H1 (cell line): ENCODE measurements at regions not wholly inside any gene's neighbourhood (a gene's known extent, or its start where the extent isn't known, plus 50 kb on each side); places are given as distances from the start of the nearest gene placed in this dataset.

ENCODE experiments used
- CTCF ChIA-PET: fragments of 300-600 bp; sonication (Branson Sonifier 250); formaldehyde crosslinking; loops from one replicate; lab custom pipeline; 2021; ENCODE audit not compliant: partially characterized antibody; lab: Charles Lee
- POLR2A ChIA-PET: fragments of 300-600 bp; sonication (Branson Sonifier 250); formaldehyde crosslinking; loops from one replicate; lab custom pipeline; 2021; ENCODE audit warnings: inconsistent platforms; ENCODE audit not compliant: partially characterized antibody; lab: Charles Lee
- DNase-seq, 2 experiments: peaks; one replicate each; pipeline versions ENCODE4 v3.0.0 to v3.0.0-alpha.2; 2010 to 2022; ENCODE audit warnings: low spot score in 2 of 2, low read depth in 1 of 2, mixed read lengths in 1 of 2
- FAIRE-seq: peaks from 2 replicates; lab custom pipeline; 2011; peaks lifted over from hg19 to GRCh38; lab: Jason Lieb, UNC
- H2AFZ ChIP-seq: 2 replicates; pipeline ENCODE4 v1.8.1; 2012; ENCODE audit warnings: low read length, inconsistent platforms
- H2AK5ac ChIP-seq: 2 replicates; pipeline ENCODE4 v1.6.1; 2013; ENCODE audit warnings: low read depth, low read length
- H2BK120ac ChIP-seq: replicated peaks from 2 replicates; pipeline ENCODE3; 2013; ENCODE audit warnings: low read depth, low read length, inconsistent platforms
- H2BK12ac ChIP-seq: 2 replicates; pipeline ENCODE4 v1.6.1; 2013; ENCODE audit warnings: low read depth, low read length
- H2BK15ac ChIP-seq: 2 replicates; pipeline ENCODE4 v1.6.1; 2013; ENCODE audit warnings: low read length
- H2BK20ac ChIP-seq: 2 replicates; pipeline ENCODE4 v1.6.1; 2013; ENCODE audit warnings: low read length
- H2BK5ac ChIP-seq: 2 replicates; pipeline ENCODE4 v1.6.1; 2013; ENCODE audit warnings: low read depth, low read length
- H3K14ac ChIP-seq: 2 replicates; pipeline ENCODE4 v1.6.1; 2013; ENCODE audit warnings: inconsistent platforms; ENCODE audit not compliant: insufficient read length
- H3K18ac ChIP-seq: 2 replicates; pipeline ENCODE4 v1.6.1; 2013; ENCODE audit warnings: low read length; ENCODE audit errors: extremely low read depth
- H3K23ac ChIP-seq: 2 replicates; pipeline ENCODE4 v1.6.1; 2013; ENCODE audit warnings: inconsistent platforms; ENCODE audit not compliant: insufficient read length
- H3K23me2 ChIP-seq: 2 replicates; pipeline ENCODE4 v1.6.1; 2013; ENCODE audit warnings: low read depth, low read length
- H3K27ac ChIP-seq: 2 replicates; pipeline ENCODE4 v1.6.1; 2011; ENCODE audit warnings: low read depth, low read length, inconsistent platforms
- H3K27me3 ChIP-seq, 4 experiments: replicated peaks in 1 of 4; 1 replicate in 1 of 4; 2 replicates in 3 of 4; pipeline versions ENCODE4 v1.6.1 to v1.8.1; 2011 to 2013; ENCODE audit warnings: low read length in 3 of 4, mild to moderate bottlenecking in 3 of 4, inconsistent platforms in 2 of 4, mixed read lengths in 2 of 4, moderate library complexity in 1 of 4; ENCODE audit not compliant: control insufficient read depth in 3 of 4, insufficient read depth in 3 of 4; ENCODE audit errors: extremely low read depth in 1 of 4
- H3K36me3 ChIP-seq, 4 experiments: 2 replicates each; pipeline versions ENCODE4 v1.6.1 to v1.8.1; 2011 to 2013; ENCODE audit warnings: mild to moderate bottlenecking in 4 of 4, low read length in 3 of 4, moderate library complexity in 2 of 4, control low read depth in 1 of 4, inconsistent platforms in 1 of 4; ENCODE audit not compliant: insufficient read depth in 4 of 4, control insufficient read depth in 2 of 4
- H3K4ac ChIP-seq: replicated peaks from 2 replicates; pipeline ENCODE3; 2013; ENCODE audit warnings: low read length, low read depth, mixed read lengths, inconsistent platforms; ENCODE audit not compliant: insufficient read length
- H3K4me1 ChIP-seq, 4 experiments: replicated peaks in 1 of 4; 1 replicate in 1 of 4; 2 replicates in 3 of 4; pipeline versions ENCODE4 v1.6.1 to v1.8.1; 2011 to 2013; ENCODE audit warnings: low read length in 3 of 4, inconsistent platforms in 2 of 4, mixed read lengths in 1 of 4; ENCODE audit not compliant: insufficient read depth in 4 of 4, control insufficient read depth in 3 of 4
- H3K4me2 ChIP-seq, 2 experiments: 2 replicates each; pipeline versions ENCODE4 v1.6.1 to v1.8.1; 2011 to 2013; ENCODE audit warnings: low read depth in 2 of 2, low read length in 2 of 2, control low read depth in 1 of 2, inconsistent platforms in 1 of 2, mild to moderate bottlenecking in 1 of 2; ENCODE audit not compliant: insufficient read depth in 1 of 2
- H3K4me3 ChIP-seq, 4 experiments: fragments of 200-600, 300-600 bp in 1 of 4; sonication (generic), shearing (Covaris generic), sonication (Bioruptor Twin) in 1 of 4; 2 replicates each; pipeline versions ENCODE4 v1.5.1 to v1.8.1; 2011 to 2016; ENCODE audit warnings: low read length in 4 of 4, low read depth in 3 of 4, control low read depth in 2 of 4, inconsistent platforms in 2 of 4, mild to moderate bottlenecking in 2 of 4, mixed read lengths in 1 of 4, moderate library complexity in 1 of 4; ENCODE audit not compliant: insufficient read depth in 2 of 4; ENCODE audit errors: extremely low read depth in 1 of 4
- H3K56ac ChIP-seq: replicated peaks from 2 replicates; pipeline ENCODE3; 2013; ENCODE audit warnings: low read depth, mild to moderate bottlenecking, mixed read lengths, low read length, inconsistent platforms; ENCODE audit not compliant: insufficient read length
- H3K79me1 ChIP-seq: 2 replicates; pipeline ENCODE4 v1.6.1; 2013; ENCODE audit warnings: low read depth, low read length, control low read depth
- H3K79me2 ChIP-seq, 2 experiments: 2 replicates each; pipeline versions ENCODE4 v1.6.1 to v1.8.1; 2012 to 2013; ENCODE audit warnings: low read length in 2 of 2, mild to moderate bottlenecking in 2 of 2, inconsistent platforms in 1 of 2; ENCODE audit not compliant: insufficient read depth in 2 of 2, control insufficient read depth in 1 of 2
- H3K9ac ChIP-seq, 4 experiments: replicated peaks in 1 of 4; 1 replicate in 1 of 4; 2 replicates in 3 of 4; pipeline versions ENCODE4 v1.6.1 to v1.8.1; 2011 to 2013; ENCODE audit warnings: low read depth in 3 of 4, low read length in 3 of 4, control low read depth in 2 of 4, mild to moderate bottlenecking in 2 of 4, moderate library complexity in 2 of 4, inconsistent platforms in 1 of 4; ENCODE audit errors: extremely low read depth in 1 of 4
- H3K9me3 ChIP-seq, 2 experiments: 2 replicates each; pipeline versions ENCODE4 v1.6.1 to v1.8.1; 2012 to 2013; ENCODE audit warnings: mild to moderate bottlenecking in 2 of 2, moderate library complexity in 2 of 2, control low read depth in 1 of 2, inconsistent platforms in 1 of 2, low read depth in 1 of 2, low read length in 1 of 2, mixed read lengths in 1 of 2; ENCODE audit not compliant: insufficient read depth in 2 of 2
- H4K20me1 ChIP-seq, 2 experiments: replicated peaks in 1 of 2; 2 replicates each; pipeline versions ENCODE3 to v1.8.1; 2011 to 2013; ENCODE audit warnings: inconsistent platforms in 2 of 2, low read length in 2 of 2, mild to moderate bottlenecking in 1 of 2; ENCODE audit not compliant: insufficient read depth in 2 of 2, control insufficient read depth in 1 of 2
- H4K5ac ChIP-seq: 2 replicates; pipeline ENCODE4 v1.6.1; 2013; ENCODE audit warnings: low read length, low read depth, mixed read lengths, inconsistent platforms; ENCODE audit not compliant: insufficient read length
- H4K8ac ChIP-seq: 2 replicates; pipeline ENCODE4 v1.8.0; 2013; ENCODE audit warnings: mild to moderate bottlenecking, moderate library complexity, low read length, inconsistent platforms; ENCODE audit not compliant: insufficient read depth; ENCODE audit errors: extremely low read depth
- H4K91ac ChIP-seq: replicated peaks from 2 replicates; pipeline ENCODE3; 2013; ENCODE audit warnings: low read length, mixed read lengths, inconsistent platforms; ENCODE audit not compliant: insufficient read length
- BACH1 ChIP-seq: IDR thresholded peaks from 2 replicates; pipeline ENCODE4 v1.6.1; 2012; ENCODE audit warnings: low read length, improper control_type of control experiment
- GTF2F1 ChIP-seq: IDR thresholded peaks from 2 replicates; pipeline ENCODE4 v1.6.1; 2012; ENCODE audit warnings: low read depth, low read length, improper control_type of control experiment, borderline replicate concordance
- JUND ChIP-seq: IDR thresholded peaks from 2 replicates; pipeline ENCODE4 v1.6.1; 2011; ENCODE audit warnings: mild to moderate bottlenecking, improper control_type of control experiment, low read length
- MAFK ChIP-seq: IDR thresholded peaks from 2 replicates; pipeline ENCODE4 v1.6.1; 2012; ENCODE audit warnings: low read depth, mild to moderate bottlenecking, improper control_type of control experiment, low read length
- POLR2AphosphoS5 ChIP-seq: IDR thresholded peaks from 2 replicates; pipeline ENCODE4 v1.6.1; 2011; ENCODE audit warnings: low read depth, low read length
- RBBP5 ChIP-seq: IDR thresholded peaks from 2 replicates; pipeline ENCODE4 v1.7.1; 2012; ENCODE audit warnings: low read depth, mild to moderate bottlenecking, inconsistent platforms, low read length, moderate library complexity, borderline replicate concordance
- TAF1 ChIP-seq: IDR thresholded peaks from 2 replicates; pipeline ENCODE4 v1.6.1; 2011; ENCODE audit warnings: mild to moderate bottlenecking, low read depth, low read length
- TBP ChIP-seq: IDR thresholded peaks from 2 replicates; pipeline ENCODE4 v1.6.1; 2011; ENCODE audit warnings: low read depth, low read length, improper control_type of control experiment
- WGBS, 2 experiments: shearing (Covaris generic) in 1 of 2; methylation state at CpG; one replicate each; pipeline versions ENCODE4 v1.1.6 to v1.1.7; 2013 to 2015; ENCODE audit warnings: low lambda C conversion rate in 2 of 2, mixed read lengths in 2 of 2, inconsistent platforms in 1 of 2, low coverage in 1 of 2, missing lambda C conversion rate in 1 of 2; ENCODE audit not compliant: insufficient replicate concordance in 2 of 2, insufficient coverage in 1 of 2, insufficient read length in 1 of 2; ENCODE audit errors: extremely low coverage in 1 of 2, missing lambda C conversion rate in 1 of 2; 5-methylcytosine and 5-hydroxymethylcytosine counted together

DNA sequence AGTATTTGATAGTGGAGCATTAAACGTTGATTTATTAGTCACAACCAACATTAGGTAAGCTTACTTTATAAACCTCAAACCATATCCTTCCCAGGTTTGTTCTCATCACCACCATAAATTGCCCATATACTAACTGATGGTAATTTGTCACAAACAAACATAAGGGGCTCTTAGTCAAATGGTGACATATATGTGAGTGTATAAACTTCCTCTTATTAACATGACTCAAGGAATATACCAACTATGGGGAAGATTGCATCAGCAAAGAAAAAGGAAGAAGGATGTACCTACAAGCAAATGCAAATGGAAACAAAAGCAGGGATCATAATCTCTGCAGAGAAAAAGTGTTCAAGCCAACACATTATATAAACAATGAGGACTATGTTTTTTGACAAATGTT lies 418.2 kb upstream of the AKR1E2 start:
- H3K27me3 ChIP-seq = no peaks in the 10 kb centered on the region
- H3K23ac ChIP-seq = no peak overlapping the region
- FAIRE-seq (no peak), DNase-seq (no peak)
- CTCF ChIA-PET = interaction anchor here (1.2 kb wide), 1 partner anchor 30 kb away, joined by 3 read pairs; no protein-coding TSS in a partner anchor
- H3K9me3 ChIP-seq = no peaks in the 10 kb centered on the region
- H3K27ac ChIP-seq = no peak overlapping the region
- H2AFZ ChIP-seq = no peak overlapping the region; the same call in 1 of the 2 replicates
- H2BK20ac ChIP-seq = no peak overlapping the region
- no peaks in the 10 kb centered on the region for H3K36me3 ChIP-seq
- H3K79me1 ChIP-seq = no peaks in the 10 kb centered on the region
- 83% methylated on average over 1 of the region's 1 CpG; no CpG with 5 or more reads in 1 of the 2 experiments for WGBS, 2 experiments
- no peak overlapping the region for H2BK12ac ChIP-seq
- H4K20me1 ChIP-seq = no peaks in the 10 kb centered on the region
- H2AK5ac ChIP-seq = no peak overlapping the region
- H4K5ac ChIP-seq = no peak overlapping the region
- H3K9ac ChIP-seq = no peak overlapping the region
- no peak overlapping the region for H2BK120ac ChIP-seq
- H3K56ac ChIP-seq = no peak overlapping the region
- no peak overlapping the region for H3K4ac ChIP-seq
- no peaks in the 10 kb centered on the region for H3K79me2 ChIP-seq
- H3K23me2 ChIP-seq = no peaks in the 10 kb centered on the region
- no peak overlapping the region for H4K91ac ChIP-seq
- POLR2A ChIA-PET = no interaction called here
- H3K18ac ChIP-seq = no peak overlapping the region
- H2BK15ac ChIP-seq = no peak overlapping the region
- no peak overlapping the region for H4K8ac ChIP-seq
- H3K4me2 ChIP-seq = no peak overlapping the region
- H2BK5ac ChIP-seq = no peak overlapping the region
- H3K4me1 ChIP-seq = no peaks in the 10 kb centered on the region
- no peak overlapping the region for H3K4me3 ChIP-seq
- no peak overlapping the region for H3K14ac ChIP-seq
- TF ChIP-seq POLR2AphosphoS5 (no peak), TAF1 (no peak), RBBP5 (no peak), GTF2F1 (no peak), TBP (no peak), JUND (no peak), BACH1 (no peak), MAFK (no peak)
- TF ChIP-seq, all 59 proteins: peak for 0
